ENCODE measurements at regions not wholly inside any gene's neighbourhood (a gene's known extent, or its start where the extent isn't known, plus 50 kb on each side); places are given as distances from the start of the nearest gene placed in this dataset.

GRCh38 chr9:73996844-73997243 is 500.3 kb upstream of the RORB start:
- H3K27ac Mint-ChIP-seq: no peak overlapping the region

GRCh38 chr9:74001382-74001781 is 495.8 kb upstream of the RORB start:
- Histone ChIP-seq H3K9ac (no peak overlapping the region), H3K36me3 (no peaks in the 10 kb centered on the region), H3F3A (ENCODE audit: low read depth) (peaks cover 4% of the 10 kb centered on the region), H2AFZ (replicated peaks) (no peak overlapping the region), H4K20me1 (ENCODE audit: low read depth) (no peaks in the 10 kb centered on the region), H3K79me2 (ENCODE audit: low read depth) (no peaks in the 10 kb centered on the region), H3K9me3 (ENCODE audit: low read depth) (no peaks in the 10 kb centered on the region), H3K4me3 (no peak overlapping the region), H3K27me3 (no peaks in the 10 kb centered on the region), H3K27ac (no peak overlapping the region), H3K4me1 (peaks cover 12% of the 10 kb centered on the region), H3K4me2 (no peak overlapping the region)
- H3K27me3 Mint-ChIP-seq (ENCODE audit: insufficient read depth, low read depth): peaks cover 6% of the 10 kb centered on the region
- H3K4me1 Mint-ChIP-seq: no peaks in the 10 kb centered on the region
- no peak for DNase-seq (ENCODE audit: low spot score)
- no peaks in the 10 kb centered on the region for H3K36me3 Mint-ChIP-seq
- no peaks in the 10 kb centered on the region for H3K9me3 Mint-ChIP-seq
- H3K27ac Mint-ChIP-seq: no peak overlapping the region
- H3K4me3 Mint-ChIP-seq: no peak overlapping the region
- TF ChIP-seq EZH2phosphoT487 (IDR thresholded peaks at IDR 0.05) (no peak), CTCF (IDR thresholded peaks at IDR 0.05) (no peak), EZH2 (IDR thresholded peaks at IDR 0.05) (no peak)

More at GRCh38 chr9:73996844-73997243, 500.3 kb upstream of the RORB start:
- Histone ChIP-seq H2AFZ (replicated peaks) (no peak overlapping the region), H3K4me3 (no peak overlapping the region), H3K27me3 (no peaks in the 10 kb centered on the region), H4K20me1 (ENCODE audit: low read depth) (no peaks in the 10 kb centered on the region), H3F3A (ENCODE audit: low read depth) (peaks cover 4% of the 10 kb centered on the region), H3K27ac (no peak overlapping the region), H3K4me1 (peaks cover 12% of the 10 kb centered on the region), H3K36me3 (no peaks in the 10 kb centered on the region), H3K9me3 (ENCODE audit: low read depth) (no peaks in the 10 kb centered on the region), H3K9ac (no peak overlapping the region), H3K4me2 (no peak overlapping the region), H3K79me2 (ENCODE audit: low read depth) (no peaks in the 10 kb centered on the region)
- no peaks in the 10 kb centered on the region for H3K4me1 Mint-ChIP-seq
- peaks cover 3% of the 10 kb centered on the region for H3K9me3 Mint-ChIP-seq
- no peak overlapping the region for H3K4me3 Mint-ChIP-seq
- H3K36me3 Mint-ChIP-seq: no peaks in the 10 kb centered on the region
- H3K27me3 Mint-ChIP-seq (ENCODE audit: insufficient read depth, low read depth): no peaks in the 10 kb centered on the region
- no peak for TF ChIP-seq CTCF (IDR thresholded peaks at IDR 0.05)
- TF ChIP-seq EZH2 (IDR thresholded peaks at IDR 0.05): no peak
- no peak for TF ChIP-seq EZH2phosphoT487 (IDR thresholded peaks at IDR 0.05)
- DNase-seq (ENCODE audit: low spot score): no peak

- Histone ChIP-seq H3K4me3 (no peak overlapping the region), H3K4me1 (no peaks in the 10 kb centered on the region), H3K27ac (no peak overlapping the region), H3F3A (ENCODE audit: low read depth) (no peaks in the 10 kb centered on the region), H3K4me2 (no peak overlapping the region), H3K36me3 (no peaks in the 10 kb centered on the region), H3K9me3 (ENCODE audit: low read depth) (no peaks in the 10 kb centered on the region), H2AFZ (replicated peaks) (no peak overlapping the region), H3K27me3 (no peaks in the 10 kb centered on the region), H3K79me2 (ENCODE audit: low read depth) (no peaks in the 10 kb centered on the region), H3K9ac (no peak overlapping the region), H4K20me1 (ENCODE audit: low read depth) (no peaks in the 10 kb centered on the region)
- Mint-ChIP-seq H3K9me3 (no peaks in the 10 kb centered on the region), H3K4me3 (no peak overlapping the region), H3K36me3 (no peaks in the 10 kb centered on the region), H3K4me1 (no peaks in the 10 kb centered on the region), H3K27ac (no peak overlapping the region), H3K27me3 (ENCODE audit: insufficient read depth, low read depth) (peaks cover 6% of the 10 kb centered on the region)
- no peak for TF ChIP-seq EZH2 (IDR thresholded peaks at IDR 0.05)
- TF ChIP-seq EZH2phosphoT487 (IDR thresholded peaks at IDR 0.05): no peak
- peak; percentile 42 for TF ChIP-seq CTCF (IDR thresholded peaks at IDR 0.05)
- peak; percentile 47 for DNase-seq (ENCODE audit: low spot score)
Observed at GRCh38 chr9:74006935-74007334, 490.2 kb upstream of the RORB start.
